ENCODE measurements at regions not wholly inside any gene's neighbourhood (a gene's known extent, or its start where the extent isn't known, plus 50 kb on each side); places are given as distances from the start of the nearest gene placed in this dataset.

- Histone ChIP-seq H3K9ac (ENCODE audit: low read length) (no peak overlapping the region), H3K27ac (ENCODE audit: low read depth, low read length) (no peak overlapping the region), H3K36me3 (ENCODE audit: insufficient read depth, low read length) (no peaks in the 10 kb centered on the region), H3K4me1 (ENCODE audit: insufficient read depth, low read length) (no peaks in the 10 kb centered on the region), H3K4me2 (ENCODE audit: low read length) (no peak overlapping the region), H3K79me2 (ENCODE audit: insufficient read depth, low read length) (no peaks in the 10 kb centered on the region), H3K4me3 (ENCODE audit: insufficient read depth, low read depth, low read length) (no peak overlapping the region), H4K20me1 (ENCODE audit: insufficient read depth, low read length) (no peaks in the 10 kb centered on the region), H3K27me3 (ENCODE audit: insufficient read depth, low read length) (no peaks in the 10 kb centered on the region), H3K9me3 (ENCODE audit: insufficient read depth, low read depth, low read length) (no peaks in the 10 kb centered on the region), H2AFZ (ENCODE audit: low read depth, low read length) (no peak overlapping the region)
- DNase-seq (ENCODE audit: low read depth) (peak; percentile 32), FAIRE-seq (no peak)
- H3K27me3 Mint-ChIP-seq (ENCODE audit: low read depth, unreplicated experiment), result no peaks in the 10 kb centered on the region
- H3K4me3 Mint-ChIP-seq (ENCODE audit: unreplicated experiment), result no peak overlapping the region
- no peak overlapping the region for H3K27ac Mint-ChIP-seq (ENCODE audit: unreplicated experiment)
- H3K9me3 Mint-ChIP-seq (ENCODE audit: unreplicated experiment), result no peaks in the 10 kb centered on the region
- TF ChIP-seq, protein P1, sequence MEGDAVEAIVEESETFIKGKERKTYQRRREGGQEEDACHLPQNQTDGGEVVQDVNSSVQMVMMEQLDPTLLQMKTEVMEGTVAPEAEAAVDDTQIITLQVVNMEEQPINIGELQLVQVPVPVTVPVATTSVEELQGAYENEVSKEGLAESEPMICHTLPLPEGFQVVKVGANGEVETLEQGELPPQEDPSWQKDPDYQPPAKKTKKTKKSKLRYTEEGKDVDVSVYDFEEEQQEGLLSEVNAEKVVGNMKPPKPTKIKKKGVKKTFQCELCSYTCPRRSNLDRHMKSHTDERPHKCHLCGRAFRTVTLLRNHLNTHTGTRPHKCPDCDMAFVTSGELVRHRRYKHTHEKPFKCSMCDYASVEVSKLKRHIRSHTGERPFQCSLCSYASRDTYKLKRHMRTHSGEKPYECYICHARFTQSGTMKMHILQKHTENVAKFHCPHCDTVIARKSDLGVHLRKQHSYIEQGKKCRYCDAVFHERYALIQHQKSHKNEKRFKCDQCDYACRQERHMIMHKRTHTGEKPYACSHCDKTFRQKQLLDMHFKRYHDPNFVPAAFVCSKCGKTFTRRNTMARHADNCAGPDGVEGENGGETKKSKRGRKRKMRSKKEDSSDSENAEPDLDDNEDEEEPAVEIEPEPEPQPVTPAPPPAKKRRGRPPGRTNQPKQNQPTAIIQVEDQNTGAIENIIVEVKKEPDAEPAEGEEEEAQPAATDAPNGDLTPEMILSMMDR (IDR thresholded peaks at IDR 0.05; ENCODE audit: insufficient read depth, low read depth, low read length), result no peak
- TF ChIP-seq EZH2 (IDR thresholded peaks at IDR 0.05; ENCODE audit: insufficient read depth, low read length), result no peak
- peaks cover 12% of the 10 kb centered on the region for H3K4me1 Mint-ChIP-seq (ENCODE audit: low read depth, unreplicated experiment)
- H3K36me3 Mint-ChIP-seq (ENCODE audit: low read depth, unreplicated experiment), result no peaks in the 10 kb centered on the region
Measured at GRCh38 chr7:82675396-82675795, 231.8 kb upstream of the CACNA2D1 start.

DNA sequence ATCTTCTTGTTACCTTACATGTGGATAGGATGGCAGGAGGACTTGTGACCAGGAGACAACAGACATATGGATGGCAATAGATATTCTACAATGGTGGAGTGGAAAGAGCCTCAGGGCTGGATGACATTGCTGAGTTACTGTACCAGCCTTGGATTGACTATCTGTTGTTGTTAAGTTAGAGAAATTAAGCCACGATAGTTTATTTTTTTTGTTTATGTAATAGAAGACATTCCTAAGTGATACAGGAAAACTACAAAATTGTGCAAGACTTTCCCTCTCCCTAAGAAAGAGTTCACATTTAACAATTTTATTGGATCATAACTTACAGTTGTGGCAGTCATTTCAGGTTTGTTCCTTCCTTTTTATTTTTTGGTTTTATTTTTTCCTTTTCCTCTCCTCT lies 230.7 kb upstream of the CACNA2D1 start:
- no peaks in the 10 kb centered on the region for H3K4me1 ChIP-seq (ENCODE audit: insufficient read depth, low read length)

GRCh38 chr7:82672078-82672477 lies 228.5 kb upstream of the CACNA2D1 start:
- Mint-ChIP-seq H3K4me3 (ENCODE audit: unreplicated experiment) (no peak overlapping the region), H3K27me3 (ENCODE audit: low read depth, unreplicated experiment) (no peaks in the 10 kb centered on the region), H3K27ac (ENCODE audit: unreplicated experiment) (no peak overlapping the region), H3K4me1 (ENCODE audit: low read depth, unreplicated experiment) (peaks cover 5% of the 10 kb centered on the region), H3K36me3 (ENCODE audit: low read depth, unreplicated experiment) (no peaks in the 10 kb centered on the region), H3K9me3 (ENCODE audit: unreplicated experiment) (no peaks in the 10 kb centered on the region)
- no peaks in the 10 kb centered on the region for H3K9me3 ChIP-seq (ENCODE audit: insufficient read depth, low read depth, low read length)
- H3K79me2 ChIP-seq (ENCODE audit: insufficient read depth, low read length), result no peaks in the 10 kb centered on the region
- no peak overlapping the region for H2AFZ ChIP-seq (ENCODE audit: low read depth, low read length)
- TF ChIP-seq EZH2 (IDR thresholded peaks at IDR 0.05; ENCODE audit: insufficient read depth, low read length), result no peak
- TF ChIP-seq, protein P1 (IDR thresholded peaks at IDR 0.05; ENCODE audit: insufficient read depth, low read depth, low read length), result no peak
- H3K9ac ChIP-seq (ENCODE audit: low read length), result no peak overlapping the region
- H3K4me1 ChIP-seq (ENCODE audit: insufficient read depth, low read length), result no peaks in the 10 kb centered on the region
- H3K27me3 ChIP-seq (ENCODE audit: insufficient read depth, low read length), result no peaks in the 10 kb centered on the region
- no peak overlapping the region for H3K27ac ChIP-seq (ENCODE audit: low read depth, low read length)
- H3K4me2 ChIP-seq (ENCODE audit: low read length), result no peak overlapping the region
- H4K20me1 ChIP-seq (ENCODE audit: insufficient read depth, low read length), result no peaks in the 10 kb centered on the region
- FAIRE-seq, result no peak
- no peak overlapping the region for H3K4me3 ChIP-seq (ENCODE audit: insufficient read depth, low read depth, low read length)
- DNase-seq (ENCODE audit: low read depth), result no peak
- no peaks in the 10 kb centered on the region for H3K36me3 ChIP-seq (ENCODE audit: insufficient read depth, low read length)

More for the DNA sequence above, 230.7 kb upstream of the CACNA2D1 start:
- H3K79me2 ChIP-seq (ENCODE audit: insufficient read depth, low read length), result no peaks in the 10 kb centered on the region
- Mint-ChIP-seq H3K27ac (ENCODE audit: unreplicated experiment) (no peak overlapping the region), H3K4me3 (ENCODE audit: unreplicated experiment) (no peak overlapping the region), H3K4me1 (ENCODE audit: low read depth, unreplicated experiment) (peaks cover 12% of the 10 kb centered on the region), H3K27me3 (ENCODE audit: low read depth, unreplicated experiment) (no peaks in the 10 kb centered on the region), H3K36me3 (ENCODE audit: low read depth, unreplicated experiment) (no peaks in the 10 kb centered on the region), H3K9me3 (ENCODE audit: unreplicated experiment) (no peaks in the 10 kb centered on the region)
- no peak for FAIRE-seq
- no peak overlapping the region for H3K4me2 ChIP-seq (ENCODE audit: low read length)
- H3K36me3 ChIP-seq (ENCODE audit: insufficient read depth, low read length), result no peaks in the 10 kb centered on the region
- H3K27me3 ChIP-seq (ENCODE audit: insufficient read depth, low read length), result no peaks in the 10 kb centered on the region
- H3K9me3 ChIP-seq (ENCODE audit: insufficient read depth, low read depth, low read length), result no peaks in the 10 kb centered on the region
- no peaks in the 10 kb centered on the region for H4K20me1 ChIP-seq (ENCODE audit: insufficient read depth, low read length)
- DNase-seq (ENCODE audit: low read depth), result no peak
- H3K4me3 ChIP-seq (ENCODE audit: insufficient read depth, low read depth, low read length), result no peak overlapping the region
- no peak for TF ChIP-seq EZH2 (IDR thresholded peaks at IDR 0.05; ENCODE audit: insufficient read depth, low read length)
- TF ChIP-seq, protein P1 (IDR thresholded peaks at IDR 0.05; ENCODE audit: insufficient read depth, low read depth, low read length), result no peak
- no peak overlapping the region for H2AFZ ChIP-seq (ENCODE audit: low read depth, low read length)
- H3K9ac ChIP-seq (ENCODE audit: low read length), result no peak overlapping the region
- no peak overlapping the region for H3K27ac ChIP-seq (ENCODE audit: low read depth, low read length)
